Uterus (tissue), 3 donors: ENCODE measurements at regions not wholly inside any gene's neighbourhood (a gene's known extent, or its start where the extent isn't known, plus 50 kb on each side); places are given as distances from the start of the nearest gene placed in this dataset.

Source experiments
- DNase-seq, 2 donors: peaks; one replicate each; pipeline ENCODE4 v3.0.0-alpha.2; 2019 to 2020
- H3K27ac ChIP-seq, 2 donors: fragments of 200-600 bp; sonication (generic); 1 replicate in 1 of 2; 2 replicates in 1 of 2; pipeline ENCODE4 v1.5.1; 2016 to 2018
- H3K27me3 ChIP-seq, 2 donors: fragments of 200-600 bp; sonication (generic); one replicate each; pipeline ENCODE4 v1.5.1; 2018 to 2019; ENCODE audit warnings: control low read depth in 1 of 2
- H3K36me3 ChIP-seq, 2 donors: fragments of 200-600 bp; sonication (generic); one replicate each; pipeline ENCODE4 v1.5.1; 2019; ENCODE audit warnings: control low read depth in 1 of 2
- H3K4me1 ChIP-seq, 2 donors: fragments of 200-600 bp; sonication (generic); one replicate each; pipeline ENCODE4 v1.5.1; 2018 to 2019; ENCODE audit warnings: control low read depth in 1 of 2
- H3K4me3 ChIP-seq, 2 donors: fragments of 200-600 bp; sonication (generic); 1 replicate in 1 of 2; 2 replicates in 1 of 2; pipeline ENCODE4 v1.5.1; 2018 to 2019; ENCODE audit warnings: mild to moderate bottlenecking in 1 of 2
- H3K9me3 ChIP-seq, 2 donors: fragments of 200-600 bp; sonication (generic); one replicate each; pipeline ENCODE4 v1.5.1; 2019; ENCODE audit warnings: control low read depth in 1 of 2
- POLR2A ChIP-seq, 2 donors: fragments of 450-650 bp; IDR thresholded peaks; one replicate each; pipeline ENCODE4 v1.6.1; 2016; ENCODE audit warnings: antibody characterized with exemption in 2 of 2, mild to moderate bottlenecking in 1 of 2, moderate library complexity in 1 of 2
- intact Hi-C: fragments of 100-400 bp; cut with DNase I; formaldehyde crosslinking; loops from one replicate; pipeline ENCODE4 v1.15.1; 2023; ENCODE audit warnings: low total_unique reads
- TF ChIP-seq, protein P1 (sequence below), 4 experiments: fragments of 200-600 bp in 2 of 4; fragments of 450-650 bp in 2 of 4; sonication (generic) in 2 of 4; IDR thresholded peaks; one replicate each; pipeline ENCODE4 v1.5.1; 2016 to 2019; ENCODE audit warnings: antibody characterized with exemption in 4 of 4, mild to moderate bottlenecking in 2 of 4, moderate library complexity in 1 of 4
- donor health status: DM: yes; HTN: yes; CAD: no.

DNA sequence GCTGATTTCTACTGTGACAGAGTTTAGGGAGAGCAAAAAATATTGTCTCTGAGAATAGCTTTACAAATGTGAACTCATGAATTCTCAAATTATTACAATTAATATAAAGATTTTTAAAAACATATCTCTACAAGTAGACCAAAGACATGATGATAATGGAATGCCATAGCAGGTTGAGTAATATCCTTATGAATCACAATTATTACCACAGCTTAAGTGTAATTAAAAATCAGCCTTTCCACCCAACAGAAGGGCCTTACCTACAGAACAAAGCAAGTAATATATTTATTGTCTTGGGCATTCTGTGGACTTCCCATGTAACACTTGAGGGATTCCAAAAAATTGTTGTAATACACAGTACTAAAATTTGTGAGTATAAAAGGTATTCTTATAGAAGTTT is 1099.6 kb upstream of the GJE1 start:
- H3K27ac ChIP-seq = no peak overlapping the region
- no peaks in the 10 kb centered on the region for H3K9me3 ChIP-seq
- H3K4me3 ChIP-seq = no peak overlapping the region
- intact Hi-C loops = no loop called here
- no peaks in the 10 kb centered on the region for H3K27me3 ChIP-seq
- peaks cover 0 to 9% of the 10 kb centered on the region in 2 donors for H3K4me1 ChIP-seq
- TF ChIP-seq, protein P1, sequence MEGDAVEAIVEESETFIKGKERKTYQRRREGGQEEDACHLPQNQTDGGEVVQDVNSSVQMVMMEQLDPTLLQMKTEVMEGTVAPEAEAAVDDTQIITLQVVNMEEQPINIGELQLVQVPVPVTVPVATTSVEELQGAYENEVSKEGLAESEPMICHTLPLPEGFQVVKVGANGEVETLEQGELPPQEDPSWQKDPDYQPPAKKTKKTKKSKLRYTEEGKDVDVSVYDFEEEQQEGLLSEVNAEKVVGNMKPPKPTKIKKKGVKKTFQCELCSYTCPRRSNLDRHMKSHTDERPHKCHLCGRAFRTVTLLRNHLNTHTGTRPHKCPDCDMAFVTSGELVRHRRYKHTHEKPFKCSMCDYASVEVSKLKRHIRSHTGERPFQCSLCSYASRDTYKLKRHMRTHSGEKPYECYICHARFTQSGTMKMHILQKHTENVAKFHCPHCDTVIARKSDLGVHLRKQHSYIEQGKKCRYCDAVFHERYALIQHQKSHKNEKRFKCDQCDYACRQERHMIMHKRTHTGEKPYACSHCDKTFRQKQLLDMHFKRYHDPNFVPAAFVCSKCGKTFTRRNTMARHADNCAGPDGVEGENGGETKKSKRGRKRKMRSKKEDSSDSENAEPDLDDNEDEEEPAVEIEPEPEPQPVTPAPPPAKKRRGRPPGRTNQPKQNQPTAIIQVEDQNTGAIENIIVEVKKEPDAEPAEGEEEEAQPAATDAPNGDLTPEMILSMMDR (IDR thresholded peaks at IDR 0.05) = no peak
- no peak for TF ChIP-seq POLR2A (IDR thresholded peaks at IDR 0.05)
- H3K36me3 ChIP-seq = no peaks in the 10 kb centered on the region
- DNase-seq = no peak

DNA sequence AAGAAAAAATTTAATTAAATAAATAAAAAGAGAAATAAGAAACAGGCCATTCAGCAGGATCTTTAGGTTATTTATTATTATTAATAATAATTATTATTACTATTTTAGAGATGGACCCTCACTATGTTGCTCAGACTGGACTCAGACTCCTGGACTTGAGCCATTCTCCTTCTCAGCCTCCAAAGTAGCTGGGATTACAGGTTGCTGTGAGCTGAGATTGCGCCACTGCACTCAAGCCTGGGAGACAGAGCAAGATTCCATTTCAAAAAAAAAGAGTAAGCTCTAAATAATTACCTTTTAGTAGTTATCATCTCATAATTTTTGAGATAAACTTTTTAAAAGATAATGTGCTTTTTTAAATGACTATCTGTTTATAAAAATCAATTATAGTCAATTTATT is 1102.8 kb upstream of the GJE1 start:
- H3K27ac ChIP-seq = no peak overlapping the region
- no peaks in the 10 kb centered on the region for H3K9me3 ChIP-seq
- peaks cover 0 to 9% of the 10 kb centered on the region in 2 donors for H3K4me1 ChIP-seq
- H3K27me3 ChIP-seq = no peaks in the 10 kb centered on the region
- H3K4me3 ChIP-seq = no peak overlapping the region
- no peaks in the 10 kb centered on the region for H3K36me3 ChIP-seq
- no peak for TF ChIP-seq POLR2A (IDR thresholded peaks at IDR 0.05)
- no peak for DNase-seq
- intact Hi-C loops = no loop called here

DNA sequence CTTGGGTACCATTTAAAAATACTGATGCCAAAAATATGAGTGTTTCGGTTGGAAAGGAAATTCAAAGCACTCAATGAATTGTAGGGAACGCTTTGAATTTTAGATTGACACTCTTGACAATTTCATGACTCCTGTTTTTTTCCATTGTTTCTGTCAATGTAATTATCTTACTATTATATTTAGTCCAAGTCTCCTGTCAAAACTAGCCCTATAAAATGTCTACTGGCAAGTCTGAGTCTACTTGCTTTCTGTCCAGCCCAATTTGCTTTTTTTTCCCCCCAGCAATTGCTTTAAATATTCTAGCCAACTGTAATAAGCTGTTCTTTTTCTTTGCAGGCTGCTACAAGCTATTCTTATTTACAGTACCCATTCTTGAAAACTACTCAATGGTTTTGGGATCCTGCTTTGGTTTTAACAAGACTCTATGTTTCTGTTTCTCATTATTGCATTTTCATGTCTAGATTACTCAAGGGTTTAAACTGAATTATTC is 1103.9 kb upstream of the GJE1 start:
- no peaks in the 10 kb centered on the region for H3K36me3 ChIP-seq

DNA sequence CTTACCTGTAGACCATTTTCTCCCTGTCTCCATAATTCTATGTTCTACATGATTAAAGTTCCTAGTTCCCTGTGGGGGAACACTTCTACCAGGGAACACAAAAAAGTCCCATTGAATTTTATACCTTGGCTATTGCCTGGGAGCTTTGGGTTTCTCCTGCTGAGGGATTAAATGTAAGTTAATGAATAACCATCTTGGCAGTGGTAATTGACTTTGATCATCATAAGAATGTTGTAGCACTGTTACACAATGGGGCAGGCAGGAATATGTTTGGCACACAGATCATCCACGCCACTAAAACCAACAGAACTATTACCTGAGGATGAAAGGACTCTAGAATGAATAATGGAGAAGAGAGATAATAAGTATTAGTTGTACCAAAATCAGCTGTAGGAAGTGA is 1106.2 kb upstream of the GJE1 start:
- no peak overlapping the region for H3K4me3 ChIP-seq
- no peak for DNase-seq
- no peaks in the 10 kb centered on the region for H3K4me1 ChIP-seq
- H3K27me3 ChIP-seq = no peaks in the 10 kb centered on the region
- no peak overlapping the region for H3K27ac ChIP-seq
- intact Hi-C loops = no loop called here
- TF ChIP-seq, protein P1 (IDR thresholded peaks at IDR 0.05) = no peak
- TF ChIP-seq POLR2A (IDR thresholded peaks at IDR 0.05) = no peak
- no peaks in the 10 kb centered on the region for H3K36me3 ChIP-seq
- no peaks in the 10 kb centered on the region for H3K9me3 ChIP-seq

More for the DNA sequence above, 1103.9 kb upstream of the GJE1 start:
- no peak for TF ChIP-seq POLR2A (IDR thresholded peaks at IDR 0.05)
- TF ChIP-seq, protein P1 (IDR thresholded peaks at IDR 0.05) = no peak
- Histone ChIP-seq H3K4me3 (no peak overlapping the region), H3K27ac (no peak overlapping the region), H3K4me1 (peaks cover 0 to 9% of the 10 kb centered on the region in 2 donors), H3K27me3 (no peaks in the 10 kb centered on the region), H3K9me3 (no peaks in the 10 kb centered on the region)
- no peak for DNase-seq
- intact Hi-C loops = no loop called here

DNA sequence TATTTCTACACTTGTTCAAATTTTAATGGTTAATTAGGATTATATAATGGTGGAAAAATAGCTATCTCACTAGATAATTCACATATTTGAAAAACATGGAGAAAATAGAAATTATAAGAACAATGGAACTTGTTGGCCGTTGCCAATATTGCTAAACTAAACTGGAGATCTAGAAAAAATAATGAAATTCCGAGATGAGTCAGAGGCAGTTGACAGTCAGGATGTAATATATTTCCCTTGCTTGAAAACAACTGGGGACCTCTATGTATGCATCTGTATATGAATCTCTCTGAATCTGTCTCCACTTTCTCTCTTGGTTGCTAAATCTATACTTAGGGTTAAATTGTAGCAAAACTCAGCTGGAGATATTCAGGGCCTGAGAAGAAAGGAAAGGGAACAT is 1108.2 kb upstream of the GJE1 start:
- Histone ChIP-seq H3K4me1 (no peaks in the 10 kb centered on the region), H3K4me3 (no peak overlapping the region), H3K27ac (no peak overlapping the region), H3K36me3 (no peaks in the 10 kb centered on the region), H3K27me3 (no peaks in the 10 kb centered on the region), H3K9me3 (no peaks in the 10 kb centered on the region)
- TF ChIP-seq POLR2A (IDR thresholded peaks at IDR 0.05) = no peak
- TF ChIP-seq, protein P1 (IDR thresholded peaks at IDR 0.05) = no peak
- DNase-seq = no peak
- intact Hi-C loops = no loop called here

DNA sequence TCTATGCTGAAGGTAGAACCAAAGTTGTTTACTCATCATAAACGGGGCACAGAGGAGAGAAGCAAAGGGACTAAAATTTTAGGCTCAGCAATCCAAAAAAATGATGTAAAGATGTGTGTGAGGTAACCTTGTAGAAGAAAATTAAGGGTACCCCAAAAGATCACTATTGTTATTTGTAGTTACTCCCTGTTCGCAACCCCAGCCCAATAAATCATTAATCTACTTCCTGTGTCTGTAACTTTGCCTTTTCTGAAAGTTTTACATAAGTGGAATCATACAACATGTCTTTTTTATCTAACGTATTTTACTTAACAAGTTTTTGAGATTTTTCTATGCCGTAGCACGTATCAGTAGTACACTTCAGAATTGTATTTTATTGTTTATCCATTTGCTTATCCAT is 1114.8 kb upstream of the GJE1 start:
- H3K9me3 ChIP-seq = no peaks in the 10 kb centered on the region
- H3K27ac ChIP-seq = no peak overlapping the region
- no peak overlapping the region for H3K4me3 ChIP-seq
- DNase-seq = no peak
- H3K36me3 ChIP-seq = no peaks in the 10 kb centered on the region
- no peaks in the 10 kb centered on the region for H3K27me3 ChIP-seq
- intact Hi-C loops = no loop called here
- TF ChIP-seq, protein P1 (IDR thresholded peaks at IDR 0.05) = no peak
- TF ChIP-seq POLR2A (IDR thresholded peaks at IDR 0.05) = no peak
- no peaks in the 10 kb centered on the region for H3K4me1 ChIP-seq
